Fibroblast of mammary gland (primary cell): ENCODE measurements at regions not wholly inside any gene's neighbourhood (a gene's known extent, or its start where the extent isn't known, plus 50 kb on each side); places are given as distances from the start of the nearest gene placed in this dataset.

Experiments used
- DNase-seq: peaks from one replicate; pipeline ENCODE4 v3.0.0-alpha.2; 2010; ENCODE audit warnings: low read depth
- H3K4me3 ChIP-seq: 2 replicates; pipeline ENCODE4 v1.5.1; 2011; ENCODE audit warnings: low read depth, mild to moderate bottlenecking, low read length, moderate library complexity; ENCODE audit not compliant: control insufficient read depth
- CTCF ChIP-seq: conservative IDR thresholded peaks from 2 replicates; pipeline ENCODE4 v1.5.1; 2011; ENCODE audit warnings: low read depth, low read length, inconsistent platforms; ENCODE audit not compliant: control insufficient read depth, insufficient read depth

- DNase-seq: peak; percentile 12
- H3K4me3 ChIP-seq: no peak overlapping the region
- no peak for TF ChIP-seq CTCF
Observed at GRCh38 chr5:106827061-106827460, 843.7 kb downstream of the EFNA5 start.

- no peak for DNase-seq
- no peak for TF ChIP-seq CTCF
Observed at GRCh38 chr5:106825374-106825773, 845.4 kb downstream of the EFNA5 start.

GRCh38 chr5:106822851-106823250, 847.9 kb downstream of the EFNA5 start:
- TF ChIP-seq CTCF: no peak
- no peak for DNase-seq

More at GRCh38 chr5:106825374-106825773, 845.4 kb downstream of the EFNA5 start:
- H3K4me3 ChIP-seq: no peak overlapping the region

GRCh38 chr5:106818552-106818951, 852.2 kb downstream of the EFNA5 start:
- H3K4me3 ChIP-seq: no peak overlapping the region
- DNase-seq: no peak
- no peak for TF ChIP-seq CTCF

More at GRCh38 chr5:106822851-106823250, 847.9 kb downstream of the EFNA5 start:
- no peak overlapping the region for H3K4me3 ChIP-seq

- DNase-seq: no peak
- no peak overlapping the region for H3K4me3 ChIP-seq
- no peak for TF ChIP-seq CTCF
Observed at GRCh38 chr5:106814961-106815360, 855.8 kb downstream of the EFNA5 start.

- DNase-seq: no peak
- no peak for TF ChIP-seq CTCF
Observed at GRCh38 chr5:106801554-106801953, 869.2 kb downstream of the EFNA5 start.

GRCh38 chr5:106797996-106798395, 872.7 kb downstream of the EFNA5 start:
- H3K4me3 ChIP-seq: no peak overlapping the region
- no peak for TF ChIP-seq CTCF
- DNase-seq: no peak

More at GRCh38 chr5:106801554-106801953, 869.2 kb downstream of the EFNA5 start:
- no peak overlapping the region for H3K4me3 ChIP-seq
